ENCODE measurements at regions not wholly inside any gene's neighbourhood (a gene's known extent, or its start where the extent isn't known, plus 50 kb on each side); places are given as distances from the start of the nearest gene placed in this dataset.

- H3K9me2 ChIP-seq (replicated peaks; ENCODE audit: insufficient read depth, low read length): no peaks in the 10 kb centered on the region
- H3K4me3 ChIP-seq (ENCODE audit: low read length): no peak overlapping the region
- no peak for DNase-seq
- H3K9me3 ChIP-seq (replicated peaks; ENCODE audit: insufficient read depth, low read length): no peaks in the 10 kb centered on the region
- H3F3A ChIP-seq (ENCODE audit: insufficient read depth, low read length): no peaks in the 10 kb centered on the region
- H3K4me2 ChIP-seq (ENCODE audit: low read depth, low read length): no peak overlapping the region
- H3K9ac ChIP-seq (ENCODE audit: low read length): no peak overlapping the region
- no peak overlapping the region for H3K27ac ChIP-seq (ENCODE audit: low read length)
- H3K79me2 ChIP-seq (ENCODE audit: low read length): no peaks in the 10 kb centered on the region
- no peak overlapping the region for H2AFZ ChIP-seq (ENCODE audit: low read length)
- no peaks in the 10 kb centered on the region for H3K36me3 ChIP-seq (replicated peaks; ENCODE audit: insufficient read depth, low read length)
- H4K20me1 ChIP-seq (ENCODE audit: insufficient read depth, low read length): no peaks in the 10 kb centered on the region
- no peaks in the 10 kb centered on the region for H3K4me1 ChIP-seq (ENCODE audit: low read length)
- H3K27me3 ChIP-seq (replicated peaks; ENCODE audit: insufficient read depth, low read length): no peaks in the 10 kb centered on the region
- TF ChIP-seq CTCF (IDR thresholded peaks at IDR 0.05; ENCODE audit: low read length): no peak
These were observed 104.6 kb downstream of the EOMES start for GRCh38 chr3:27617552-27617951.

- no peaks in the 10 kb centered on the region for H3K9me3 ChIP-seq (replicated peaks; ENCODE audit: insufficient read depth, low read length)
- no peaks in the 10 kb centered on the region for H3K27me3 ChIP-seq (replicated peaks; ENCODE audit: insufficient read depth, low read length)
- no peaks in the 10 kb centered on the region for H4K20me1 ChIP-seq (ENCODE audit: insufficient read depth, low read length)
- no peak for TF ChIP-seq EZH2 (optimal IDR thresholded peaks at IDR 0.05; ENCODE audit: low read depth, low read length)
- TF ChIP-seq CTCF (IDR thresholded peaks at IDR 0.05; ENCODE audit: low read length): no peak
- TF ChIP-seq EZH2phosphoT487 (IDR thresholded peaks at IDR 0.05; ENCODE audit: low read length): no peak
- no peak overlapping the region for H3K27ac ChIP-seq (ENCODE audit: low read length)
- no peaks in the 10 kb centered on the region for H3K9me2 ChIP-seq (replicated peaks; ENCODE audit: insufficient read depth, low read length)
- H3K36me3 ChIP-seq (replicated peaks; ENCODE audit: insufficient read depth, low read length): no peaks in the 10 kb centered on the region
- H3K9ac ChIP-seq (ENCODE audit: low read length): no peak overlapping the region
- no peaks in the 10 kb centered on the region for H3F3A ChIP-seq (ENCODE audit: insufficient read depth, low read length)
- no peaks in the 10 kb centered on the region for H3K79me2 ChIP-seq (ENCODE audit: low read length)
- DNase-seq: no peak
- no peak overlapping the region for H3K4me2 ChIP-seq (ENCODE audit: low read depth, low read length)
- no peak overlapping the region for H2AFZ ChIP-seq (ENCODE audit: low read length)
- no peaks in the 10 kb centered on the region for H3K4me1 ChIP-seq (ENCODE audit: low read length)
- no peak overlapping the region for H3K4me3 ChIP-seq (ENCODE audit: low read length)
These were observed 106.1 kb downstream of the EOMES start for GRCh38 chr3:27616031-27616430.

GRCh38 chr3:27615555-27615954, 106.6 kb downstream of the EOMES start:
- Histone ChIP-seq H3K4me2 (ENCODE audit: low read depth, low read length) (no peak overlapping the region), H3K9ac (ENCODE audit: low read length) (no peak overlapping the region), H3K27ac (ENCODE audit: low read length) (no peak overlapping the region), H3K9me3 (replicated peaks; ENCODE audit: insufficient read depth, low read length) (no peaks in the 10 kb centered on the region), H2AFZ (ENCODE audit: low read length) (no peak overlapping the region), H3K27me3 (replicated peaks; ENCODE audit: insufficient read depth, low read length) (no peaks in the 10 kb centered on the region), H4K20me1 (ENCODE audit: insufficient read depth, low read length) (no peaks in the 10 kb centered on the region), H3K36me3 (replicated peaks; ENCODE audit: insufficient read depth, low read length) (no peaks in the 10 kb centered on the region), H3F3A (ENCODE audit: insufficient read depth, low read length) (no peaks in the 10 kb centered on the region), H3K79me2 (ENCODE audit: low read length) (no peaks in the 10 kb centered on the region), H3K4me3 (ENCODE audit: low read length) (no peak overlapping the region), H3K9me2 (replicated peaks; ENCODE audit: insufficient read depth, low read length) (no peaks in the 10 kb centered on the region), H3K4me1 (ENCODE audit: low read length) (no peaks in the 10 kb centered on the region)
- no peak for DNase-seq
- TF ChIP-seq EZH2 (optimal IDR thresholded peaks at IDR 0.05; ENCODE audit: low read depth, low read length): no peak
- no peak for TF ChIP-seq CTCF (IDR thresholded peaks at IDR 0.05; ENCODE audit: low read length)
- no peak for TF ChIP-seq EZH2phosphoT487 (IDR thresholded peaks at IDR 0.05; ENCODE audit: low read length)

- no peak overlapping the region for H3K9ac ChIP-seq (ENCODE audit: low read length)
- no peak overlapping the region for H3K4me2 ChIP-seq (ENCODE audit: low read depth, low read length)
- no peaks in the 10 kb centered on the region for H3K79me2 ChIP-seq (ENCODE audit: low read length)
- H3K9me2 ChIP-seq (replicated peaks; ENCODE audit: insufficient read depth, low read length): no peaks in the 10 kb centered on the region
- H3K4me1 ChIP-seq (ENCODE audit: low read length): no peaks in the 10 kb centered on the region
- no peak overlapping the region for H3K4me3 ChIP-seq (ENCODE audit: low read length)
- H3K36me3 ChIP-seq (replicated peaks; ENCODE audit: insufficient read depth, low read length): no peaks in the 10 kb centered on the region
- DNase-seq: no peak
- H3F3A ChIP-seq (ENCODE audit: insufficient read depth, low read length): no peaks in the 10 kb centered on the region
- no peak overlapping the region for H2AFZ ChIP-seq (ENCODE audit: low read length)
- no peaks in the 10 kb centered on the region for H3K9me3 ChIP-seq (replicated peaks; ENCODE audit: insufficient read depth, low read length)
- H3K27me3 ChIP-seq (replicated peaks; ENCODE audit: insufficient read depth, low read length): no peaks in the 10 kb centered on the region
- no peaks in the 10 kb centered on the region for H4K20me1 ChIP-seq (ENCODE audit: insufficient read depth, low read length)
- no peak for TF ChIP-seq CTCF (IDR thresholded peaks at IDR 0.05; ENCODE audit: low read length)
- no peak for TF ChIP-seq EZH2 (optimal IDR thresholded peaks at IDR 0.05; ENCODE audit: low read depth, low read length)
- no peak for TF ChIP-seq EZH2phosphoT487 (IDR thresholded peaks at IDR 0.05; ENCODE audit: low read length)
- H3K27ac ChIP-seq (ENCODE audit: low read length): no peak overlapping the region
These were observed 107.5 kb downstream of the EOMES start for GRCh38 chr3:27614592-27614991.

Measured in MM.1S (cell line).